ES-I3 (cell line): ENCODE measurements at regions not wholly inside any gene's neighbourhood (a gene's known extent, or its start where the extent isn't known, plus 50 kb on each side); places are given as distances from the start of the nearest gene placed in this dataset.
"Not testable (repeated sequence)": the region's sequence is repeated elsewhere in the genome, so short reads cannot be mapped to it uniquely, and the experiment has no call there.

Experiments
- H3K36me3 ChIP-seq: 2 replicates; pipeline ENCODE4 v1.6.1; 2013; ENCODE audit warnings: mild to moderate bottlenecking, low read length, control low read depth, moderate library complexity; ENCODE audit not compliant: insufficient read depth
- H3K4me1 ChIP-seq: 2 replicates; pipeline ENCODE4 v1.6.1; 2013; ENCODE audit warnings: mild to moderate bottlenecking, control low read depth, low read length; ENCODE audit not compliant: insufficient read depth
- H3K9ac ChIP-seq: 2 replicates; pipeline ENCODE4 v1.6.1; 2013; ENCODE audit warnings: low read depth, mild to moderate bottlenecking, low read length, moderate library complexity
- H3K9me3 ChIP-seq: 2 replicates; pipeline ENCODE4 v1.6.1; 2013; ENCODE audit warnings: mild to moderate bottlenecking, low read length, moderate library complexity; ENCODE audit not compliant: control insufficient read depth, insufficient read depth

DNA sequence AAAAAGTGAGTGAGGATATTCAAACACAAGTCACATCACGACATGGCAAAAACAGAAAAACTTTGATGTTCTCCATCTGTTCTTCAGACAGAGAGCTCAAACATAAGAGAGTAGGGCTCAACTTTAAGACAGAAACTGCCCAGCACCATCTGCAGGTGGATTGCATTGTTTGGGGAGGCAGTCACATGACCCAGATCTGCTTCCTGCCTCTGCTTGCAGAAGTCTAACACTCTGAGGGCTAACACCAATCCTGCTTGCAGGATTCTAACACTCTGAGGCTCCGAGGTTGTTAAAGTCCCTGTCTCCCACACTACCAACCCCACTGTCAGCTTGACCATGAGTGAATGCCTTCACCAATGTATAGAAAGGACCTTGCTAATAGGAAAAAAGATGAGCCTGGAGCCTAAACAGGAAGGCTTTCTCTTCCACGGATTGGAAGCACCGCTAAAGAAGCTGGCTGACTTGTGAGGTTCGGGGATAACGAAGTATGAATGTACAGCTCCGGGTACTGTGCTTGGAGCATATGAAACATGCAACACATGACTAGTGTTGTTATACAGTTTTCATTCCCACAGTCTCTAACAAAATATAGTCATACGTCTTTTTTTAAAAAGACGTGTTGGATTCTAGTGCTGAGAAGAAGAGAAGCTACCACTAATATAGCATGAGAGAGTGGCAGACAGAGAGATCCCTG is 176.6 kb upstream of the CREB1 start:
- Histone ChIP-seq H3K36me3 (no peaks in the 10 kb centered on the region), H3K9ac (no peak overlapping the region)

DNA sequence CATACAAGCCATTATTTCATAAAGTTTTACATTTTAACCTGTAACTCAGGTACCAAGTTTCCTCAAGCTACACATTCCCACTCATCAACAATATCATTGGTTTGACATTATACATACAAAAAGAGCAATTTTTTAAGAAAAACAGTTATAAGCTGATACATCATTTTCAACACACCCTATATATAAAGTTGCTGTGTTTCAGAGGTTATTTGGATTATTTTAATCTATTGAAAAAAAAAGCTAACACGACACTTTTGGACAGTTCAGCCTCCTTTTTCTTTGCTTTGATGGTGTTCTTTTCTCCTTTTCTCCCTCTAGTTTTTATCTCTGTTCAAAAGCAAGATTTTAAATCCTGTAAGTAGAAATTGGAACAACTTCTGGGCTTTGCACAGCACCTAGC is 175.9 kb upstream of the CREB1 start:
- H3K9me3 ChIP-seq: no peaks in the 10 kb centered on the region
- H3K9ac ChIP-seq: no peak overlapping the region
- no peaks in the 10 kb centered on the region for H3K36me3 ChIP-seq
- H3K4me1 ChIP-seq: peaks cover 3% of the 10 kb centered on the region; the same call in 1 of the 2 replicates

More for the DNA sequence above, 176.6 kb upstream of the CREB1 start:
- H3K9me3 ChIP-seq: no peaks in the 10 kb centered on the region
- peaks cover 3% of the 10 kb centered on the region; the same call in 1 of the 2 replicates for H3K4me1 ChIP-seq

DNA sequence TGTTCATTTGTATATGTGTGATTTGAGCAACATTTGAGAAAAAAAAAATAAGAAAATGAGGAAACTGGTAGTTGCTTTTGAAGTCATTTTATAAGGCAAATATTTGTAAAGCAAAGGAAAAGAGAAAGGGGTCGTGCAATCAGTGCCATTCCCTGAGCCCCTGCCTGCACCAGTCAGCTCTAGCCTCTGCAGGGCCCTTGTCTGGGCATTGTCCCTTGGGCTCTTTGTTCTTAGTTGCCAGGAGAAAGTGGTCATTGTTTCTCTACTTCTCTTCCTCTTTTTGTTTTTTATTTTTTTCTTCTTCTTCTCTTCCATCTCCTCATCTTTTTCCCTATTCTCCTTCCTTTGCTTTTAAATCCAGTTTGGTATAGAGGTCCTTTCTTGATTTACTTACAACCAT is 175.3 kb upstream of the CREB1 start:
- peaks cover 3% of the 10 kb centered on the region; the same call in 1 of the 2 replicates for H3K4me1 ChIP-seq
- H3K36me3 ChIP-seq: no peaks in the 10 kb centered on the region
- H3K9ac ChIP-seq: no peak overlapping the region
- no peaks in the 10 kb centered on the region for H3K9me3 ChIP-seq

DNA sequence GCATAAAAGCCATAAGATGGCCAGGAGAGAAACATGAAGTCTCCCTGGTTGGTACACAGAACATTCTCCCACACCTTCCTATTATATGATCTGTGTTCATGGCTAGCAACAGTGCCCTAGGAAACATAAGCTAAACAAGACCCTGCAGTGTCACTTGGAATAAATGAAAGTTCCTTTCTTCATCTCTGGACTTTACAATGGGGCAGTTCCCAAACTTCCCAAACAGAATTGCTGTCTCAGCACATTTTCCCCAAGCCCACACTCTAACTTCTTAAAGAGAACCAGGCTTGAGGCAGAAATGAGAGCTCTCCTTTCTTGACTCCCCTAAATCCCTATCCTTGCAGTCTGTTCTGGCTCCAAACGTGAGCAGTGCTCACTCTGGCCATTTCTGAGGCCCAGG is 173.2 kb upstream of the CREB1 start:
- peaks cover 3% of the 10 kb centered on the region; the same call in 1 of the 2 replicates for H3K4me1 ChIP-seq
- H3K9ac ChIP-seq: no peak overlapping the region
- no peaks in the 10 kb centered on the region for H3K36me3 ChIP-seq
- no peaks in the 10 kb centered on the region for H3K9me3 ChIP-seq

DNA sequence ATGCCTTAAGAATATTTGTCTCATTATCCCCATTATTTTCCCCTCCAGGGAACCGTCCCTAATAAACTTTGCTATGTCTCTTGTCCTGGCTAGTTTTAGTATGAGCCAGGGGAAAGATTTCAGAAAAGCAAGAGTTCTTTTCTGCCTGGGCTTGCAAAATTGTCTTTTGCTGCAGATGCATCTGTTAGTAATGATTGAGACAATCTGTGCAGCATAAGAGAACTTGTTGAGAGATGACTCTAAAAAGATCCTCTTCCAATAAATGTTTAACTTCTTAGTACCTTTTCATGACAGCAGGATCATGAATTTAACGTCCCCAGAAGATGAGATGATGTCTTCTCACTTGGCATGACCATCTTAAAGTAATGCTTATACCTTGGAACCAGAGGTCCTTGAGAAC is 172.5 kb upstream of the CREB1 start:
- no peaks in the 10 kb centered on the region for H3K9me3 ChIP-seq
- no peak overlapping the region for H3K9ac ChIP-seq
- H3K36me3 ChIP-seq: no peaks in the 10 kb centered on the region
- H3K4me1 ChIP-seq: peaks cover 3% of the 10 kb centered on the region; the same call in 1 of the 2 replicates

DNA sequence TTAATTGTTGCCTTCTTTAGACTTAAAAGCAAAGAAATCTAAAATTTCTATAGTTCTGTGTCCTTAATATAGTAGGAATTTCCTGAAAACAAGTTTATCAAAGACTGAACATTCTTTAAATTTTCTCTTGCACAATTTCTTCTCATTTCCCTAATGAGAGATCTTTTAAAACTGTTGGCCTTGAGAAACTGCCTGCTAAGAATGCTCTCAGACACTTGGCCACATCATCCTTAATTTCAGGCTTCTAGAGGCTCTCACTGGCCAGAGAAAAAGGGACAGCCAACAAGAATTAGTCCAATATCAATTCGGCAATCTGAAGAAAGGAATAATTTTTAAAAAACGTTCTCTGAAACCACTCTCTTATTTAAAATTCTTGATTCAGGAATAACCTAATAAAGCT is 167.0 kb upstream of the CREB1 start:
- no peaks in the 10 kb centered on the region for H3K36me3 ChIP-seq
- no peaks in the 10 kb centered on the region for H3K4me1 ChIP-seq
- H3K9ac ChIP-seq: no peak overlapping the region
- H3K9me3 ChIP-seq: no peaks in the 10 kb centered on the region

DNA sequence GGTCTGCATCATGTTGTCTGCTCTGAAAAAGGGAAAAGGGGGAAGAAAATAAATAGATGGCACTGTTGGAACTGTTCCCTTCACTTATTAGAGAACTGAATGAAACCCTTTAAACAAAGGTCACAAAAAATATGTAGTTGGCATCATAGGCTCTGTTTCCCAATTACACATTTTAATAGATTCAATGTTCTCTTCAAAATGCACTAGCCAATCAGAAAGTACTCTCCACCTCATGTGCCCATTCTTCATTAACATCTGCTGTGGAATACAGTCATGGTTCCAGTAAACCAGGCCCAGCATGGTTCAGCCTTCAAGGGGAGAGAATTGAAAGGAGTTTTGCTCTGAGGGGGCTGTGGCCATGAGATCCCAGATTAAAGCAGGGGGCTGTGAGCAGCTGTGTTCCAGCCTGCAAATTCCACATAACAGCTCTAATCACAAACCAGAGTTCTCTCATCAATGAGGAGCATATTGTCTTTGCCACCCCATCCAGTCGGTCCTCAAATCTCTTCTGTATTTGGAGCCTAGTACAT is 165.9 kb upstream of the CREB1 start:
- Histone ChIP-seq H3K36me3 (no peaks in the 10 kb centered on the region), H3K4me1 (no peaks in the 10 kb centered on the region), H3K9ac (no peak overlapping the region), H3K9me3 (no peaks in the 10 kb centered on the region)

DNA sequence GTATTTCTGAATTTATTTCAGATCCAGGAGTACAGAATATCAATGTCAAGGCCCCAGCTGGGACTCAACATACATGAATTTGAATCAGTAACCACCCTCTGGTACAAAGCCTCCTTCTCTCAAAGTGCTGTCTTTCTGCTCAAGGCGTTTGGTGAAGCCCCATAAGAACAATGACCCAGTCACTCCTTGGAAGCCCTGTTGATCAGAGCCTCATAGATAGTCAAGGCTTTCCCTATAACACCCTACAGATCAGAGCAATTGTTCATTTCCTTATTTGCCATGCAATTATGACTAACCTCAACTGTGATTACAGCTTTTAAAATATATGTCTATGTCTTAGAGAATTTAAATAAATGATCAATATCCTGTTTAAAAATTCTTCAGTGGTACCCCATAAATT is 159.1 kb upstream of the CREB1 start:
- no peak overlapping the region for H3K9ac ChIP-seq
- H3K9me3 ChIP-seq: no peaks in the 10 kb centered on the region
- no peaks in the 10 kb centered on the region for H3K36me3 ChIP-seq
- H3K4me1 ChIP-seq: no peaks in the 10 kb centered on the region

DNA sequence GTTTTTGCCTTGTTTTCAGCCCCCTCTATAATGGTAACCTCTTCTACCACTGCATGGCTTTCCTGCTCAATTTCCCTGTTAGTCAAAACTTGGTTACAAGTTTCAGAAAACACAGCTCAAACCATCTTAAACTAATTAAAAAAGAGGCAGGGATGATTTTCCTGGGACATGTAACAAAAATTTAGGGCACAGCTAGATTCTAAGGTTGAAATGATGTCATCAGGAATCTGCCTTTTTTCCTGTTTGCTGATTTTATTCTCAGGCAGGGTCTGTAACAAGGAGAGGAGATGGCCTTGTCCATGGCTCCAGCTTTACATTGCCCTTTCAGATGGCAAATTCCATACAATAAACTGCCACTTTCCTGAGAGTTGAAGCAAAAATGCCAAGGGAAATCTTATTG is 157.9 kb upstream of the CREB1 start:
- Histone ChIP-seq H3K9ac (no peak overlapping the region), H3K36me3 (no peaks in the 10 kb centered on the region), H3K4me1 (no peaks in the 10 kb centered on the region), H3K9me3 (no peaks in the 10 kb centered on the region)

DNA sequence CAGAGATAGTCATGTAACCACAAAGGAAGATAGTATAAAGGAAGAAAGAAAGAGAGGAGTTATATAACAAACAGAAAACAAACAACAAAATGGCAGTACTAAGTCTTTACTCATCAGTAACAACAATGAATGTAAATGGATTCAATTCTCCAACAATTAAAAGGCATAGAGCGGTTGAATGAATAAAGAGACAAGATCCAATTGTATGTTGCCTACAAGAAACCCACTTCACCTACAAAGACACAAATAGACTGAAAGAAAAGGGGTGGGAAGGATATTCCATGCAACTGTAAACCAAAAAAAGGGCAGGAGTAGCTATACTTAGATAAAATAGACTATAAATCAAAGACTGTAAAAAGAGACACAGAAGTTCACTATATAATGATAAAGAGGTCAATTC is 157.3 kb upstream of the CREB1 start:
- H3K36me3 ChIP-seq: no peaks in the 10 kb centered on the region
- H3K9ac ChIP-seq: no peak overlapping the region
- H3K9me3 ChIP-seq: no peaks in the 10 kb centered on the region
- H3K4me1 ChIP-seq: no peaks in the 10 kb centered on the region

DNA sequence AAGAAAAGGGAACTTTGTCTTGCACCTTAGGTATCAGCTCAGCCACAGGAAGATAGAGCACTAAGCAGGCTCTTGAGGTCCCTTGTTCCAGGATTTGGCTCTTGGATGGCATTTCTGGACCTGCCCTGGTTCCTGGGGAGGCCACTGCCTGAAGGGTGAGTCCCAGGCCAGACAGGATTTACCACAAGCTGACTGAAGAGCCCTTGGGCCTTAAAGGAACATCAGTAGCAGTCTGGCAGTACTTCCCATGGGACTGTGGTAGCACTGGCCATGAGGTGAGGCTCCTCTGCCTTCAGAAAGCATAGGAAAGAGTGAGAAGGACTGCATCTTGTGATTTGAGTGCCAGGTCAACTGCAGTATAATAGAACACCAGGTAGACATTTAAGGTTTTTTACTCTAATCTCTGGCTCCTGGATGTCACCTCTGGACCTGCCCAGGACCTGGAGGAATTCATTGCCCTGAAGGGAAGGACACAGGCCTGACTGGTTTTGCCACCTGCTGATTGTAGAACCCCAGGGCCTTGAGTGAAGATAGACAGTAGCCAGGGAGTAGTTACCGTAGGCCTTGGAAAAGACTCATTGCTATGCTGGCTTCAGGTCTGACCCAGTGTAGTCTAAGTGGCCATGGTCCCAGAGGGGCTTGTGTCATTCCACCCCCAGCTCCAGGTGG is 154.4 kb upstream of the CREB1 start:
- no peaks in the 10 kb centered on the region for H3K36me3 ChIP-seq
- H3K4me1 ChIP-seq: no peaks in the 10 kb centered on the region
- H3K9ac ChIP-seq: no peak overlapping the region
- H3K9me3 ChIP-seq: no peaks in the 10 kb centered on the region

DNA sequence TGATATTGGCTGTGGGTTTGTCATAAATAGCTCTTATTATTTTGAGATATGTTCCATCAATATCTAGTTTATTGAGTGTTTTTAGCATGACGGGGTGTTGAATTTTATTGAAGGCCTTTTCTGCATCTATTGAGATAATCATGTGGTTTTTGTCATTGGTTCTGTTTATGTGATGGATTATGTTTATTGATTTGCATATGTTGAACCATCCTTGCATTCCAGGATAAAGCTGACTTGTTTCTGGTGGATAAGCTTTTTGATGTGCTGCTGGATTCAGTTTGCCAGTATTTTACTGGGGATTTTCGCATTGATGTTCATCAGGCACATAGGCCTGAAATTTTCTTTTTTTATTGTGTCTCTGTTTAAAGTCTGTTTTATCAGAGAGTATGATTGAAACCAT is 151.1 kb upstream of the CREB1 start:
- not testable (repeated sequence) for H3K36me3 ChIP-seq, H3K9me3 ChIP-seq, H3K9ac ChIP-seq, H3K4me1 ChIP-seq

DNA sequence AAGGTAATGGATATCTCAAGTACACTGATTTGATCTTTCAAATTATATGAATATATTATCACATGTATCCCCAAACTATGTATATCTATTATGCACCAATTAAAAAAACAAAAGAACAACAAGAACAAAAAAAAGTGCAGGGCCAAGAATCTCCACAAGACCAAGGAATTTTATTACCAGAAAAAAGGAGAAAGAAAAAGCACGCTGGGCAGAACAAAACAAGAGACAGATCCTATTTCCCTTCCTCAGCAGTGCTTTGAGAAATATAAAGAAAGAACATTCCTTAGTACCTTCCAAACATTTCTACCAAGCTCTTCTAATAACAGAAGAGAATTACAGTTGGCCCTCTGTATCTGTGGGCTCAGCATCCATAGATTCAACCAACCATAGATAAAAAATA is 144.7 kb upstream of the CREB1 start:
- Histone ChIP-seq H3K4me1 (peaks cover 4% of the 10 kb centered on the region; the same call in 1 of the 2 replicates), H3K9ac (no peak overlapping the region), H3K9me3 (peaks cover 3% of the 10 kb centered on the region), H3K36me3 (no peaks in the 10 kb centered on the region)

DNA sequence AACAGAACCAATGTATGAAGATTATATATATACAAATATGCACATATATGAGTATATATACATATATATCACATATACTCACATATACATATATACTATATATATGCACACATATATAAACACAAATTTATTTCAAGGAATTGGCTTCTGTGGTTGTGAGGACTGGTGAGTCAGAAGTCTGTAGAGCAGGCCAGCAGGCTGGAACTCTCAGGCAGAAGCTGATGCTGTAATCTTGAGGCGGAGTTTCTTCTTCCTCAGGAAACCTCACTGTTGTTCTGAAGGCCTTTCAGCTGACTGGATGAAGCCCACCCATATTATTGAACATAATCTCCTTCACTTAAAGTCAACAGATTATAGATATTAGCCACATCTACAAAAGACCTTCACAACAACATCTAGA is 143.9 kb upstream of the CREB1 start:
- Histone ChIP-seq H3K9me3 (peaks cover 3% of the 10 kb centered on the region), H3K9ac (no peak overlapping the region), H3K4me1 (peaks cover 4% of the 10 kb centered on the region; the same call in 1 of the 2 replicates), H3K36me3 (no peaks in the 10 kb centered on the region)

DNA sequence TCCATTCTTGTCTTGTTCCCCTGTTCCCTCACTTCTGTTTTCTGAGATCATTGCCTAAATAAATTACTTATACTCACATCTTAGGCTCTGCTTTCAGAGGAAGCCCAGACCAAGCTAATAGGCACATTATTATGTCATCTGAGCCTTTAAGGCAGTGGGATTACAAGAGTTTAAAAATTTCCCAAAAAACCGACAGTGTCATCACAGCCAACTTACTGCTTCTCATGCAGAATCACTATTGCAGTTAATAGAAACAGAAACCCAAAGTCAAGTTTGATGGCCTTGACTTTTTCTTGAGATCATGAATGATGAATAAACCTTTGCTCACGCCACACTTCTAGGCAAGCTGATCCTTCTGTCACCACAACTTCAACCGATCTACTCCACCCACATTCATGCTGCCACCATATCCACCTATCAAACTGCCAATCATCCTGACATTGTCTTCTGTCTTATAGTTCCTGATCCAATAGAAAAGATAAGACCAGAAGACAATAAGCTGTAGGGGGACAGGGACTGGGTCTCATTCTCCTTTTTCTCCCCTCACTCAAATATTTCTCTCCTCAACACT is 142.7 kb upstream of the CREB1 start:
- no peak overlapping the region for H3K9ac ChIP-seq
- peaks cover 4% of the 10 kb centered on the region; the same call in 1 of the 2 replicates for H3K4me1 ChIP-seq
- no peaks in the 10 kb centered on the region; the same call in 1 of the 2 replicates for H3K9me3 ChIP-seq
- no peaks in the 10 kb centered on the region for H3K36me3 ChIP-seq
